ENCODE measurements at regions not wholly inside any gene's neighbourhood (a gene's known extent, or its start where the extent isn't known, plus 50 kb on each side); places are given as distances from the start of the nearest gene placed in this dataset.

DNA sequence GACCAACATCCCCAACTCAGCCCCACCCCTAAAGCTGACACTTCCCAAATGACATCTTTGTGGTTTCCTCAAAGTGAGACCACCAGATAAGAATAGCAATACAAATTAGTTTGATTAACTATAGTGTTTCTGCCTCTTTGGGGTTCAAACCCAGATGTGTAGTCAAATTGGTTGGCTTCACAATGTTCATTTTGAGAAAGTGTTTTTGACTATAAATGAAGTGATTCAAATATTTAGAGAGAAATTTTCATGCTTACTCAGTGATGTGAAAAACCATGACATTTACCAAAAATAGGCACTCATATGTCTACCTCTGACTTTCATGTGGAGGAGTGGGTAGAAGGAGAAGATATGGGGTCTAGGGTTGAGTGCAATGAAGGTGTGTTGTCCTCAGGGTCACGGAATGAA, 218.4 kb downstream of the BCAT1 start:
- Histone ChIP-seq H3K9me3 (ENCODE audit: control extremely low read depth in 1 of 3, control insufficient read depth in 2 of 3, insufficient read depth in 1 of 3, low read length in 2 of 3) (no peaks in the 10 kb centered on the region), H3K4me3 (ENCODE audit: control extremely low read depth in 1 of 5, extremely low read depth in 1 of 5, insufficient read depth in 1 of 5, low read depth in 2 of 5, low read length in 4 of 5) (peak overlapping the region in 1 of 5 experiments; percentile 9), H3K36me3 (replicated peaks in 1 of 2; ENCODE audit: control extremely low read depth in 1 of 2, control insufficient read depth in 1 of 2, extremely low read depth in 1 of 2, insufficient read depth in 2 of 2, low read length in 1 of 2) (no peaks in the 10 kb centered on the region), H3K4me2 (replicated peaks; ENCODE audit: low read depth, low read length, poor library complexity, severe bottlenecking) (peak overlapping the region; percentile 47), H3K27ac (ENCODE audit: low read length in 2 of 2) (no peak overlapping the region), H3K9ac (ENCODE audit: low read length) (no peak overlapping the region), H3K27me3 (replicated peaks in 1 of 4; ENCODE audit: control extremely low read depth in 1 of 4, control insufficient read depth in 3 of 4, insufficient read depth in 4 of 4, low read length in 3 of 4) (no peaks in the 10 kb centered on the region), H3K79me2 (ENCODE audit: control insufficient read depth, insufficient read depth, low read length) (no peaks in the 10 kb centered on the region), H4K20me1 (ENCODE audit: control insufficient read depth, insufficient read depth, low read length, poor library complexity, severe bottlenecking) (no peaks in the 10 kb centered on the region), H2AFZ (ENCODE audit: insufficient read depth, low read depth, low read length, poor library complexity, severe bottlenecking) (no peak overlapping the region), H3K4me1 (ENCODE audit: control insufficient read depth in 2 of 2, insufficient read depth in 2 of 2, low read length in 2 of 2) (peaks cover 22 to 23% of the 10 kb centered on the region in 2 donors)
- H3K4me1 Mint-ChIP-seq: peaks cover 66% of the 10 kb centered on the region
- ChIA-PET POLR2A (no interaction called here), CTCF (interaction anchor here (0.7 to 2.7 kb wide), 4 partner anchors 9 to 361 kb away, joined by 3 to 11 read pairs (median 4); no protein-coding TSS in a partner anchor)
- no CpG with 5 or more reads among the region's 1 CpG for WGBS (ENCODE audit: insufficient coverage)
- DNase-seq: peak; percentile 32
- peak overlapping the region; percentile 46 for H3K4me3 Mint-ChIP-seq
- no peaks in the 10 kb centered on the region for H3K9me3 Mint-ChIP-seq (ENCODE audit: insufficient read depth)
- ATAC-seq (ENCODE audit: low read depth): peak; percentile 67
- TF ChIP-seq, protein P1, sequence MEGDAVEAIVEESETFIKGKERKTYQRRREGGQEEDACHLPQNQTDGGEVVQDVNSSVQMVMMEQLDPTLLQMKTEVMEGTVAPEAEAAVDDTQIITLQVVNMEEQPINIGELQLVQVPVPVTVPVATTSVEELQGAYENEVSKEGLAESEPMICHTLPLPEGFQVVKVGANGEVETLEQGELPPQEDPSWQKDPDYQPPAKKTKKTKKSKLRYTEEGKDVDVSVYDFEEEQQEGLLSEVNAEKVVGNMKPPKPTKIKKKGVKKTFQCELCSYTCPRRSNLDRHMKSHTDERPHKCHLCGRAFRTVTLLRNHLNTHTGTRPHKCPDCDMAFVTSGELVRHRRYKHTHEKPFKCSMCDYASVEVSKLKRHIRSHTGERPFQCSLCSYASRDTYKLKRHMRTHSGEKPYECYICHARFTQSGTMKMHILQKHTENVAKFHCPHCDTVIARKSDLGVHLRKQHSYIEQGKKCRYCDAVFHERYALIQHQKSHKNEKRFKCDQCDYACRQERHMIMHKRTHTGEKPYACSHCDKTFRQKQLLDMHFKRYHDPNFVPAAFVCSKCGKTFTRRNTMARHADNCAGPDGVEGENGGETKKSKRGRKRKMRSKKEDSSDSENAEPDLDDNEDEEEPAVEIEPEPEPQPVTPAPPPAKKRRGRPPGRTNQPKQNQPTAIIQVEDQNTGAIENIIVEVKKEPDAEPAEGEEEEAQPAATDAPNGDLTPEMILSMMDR (IDR thresholded peaks at IDR 0.05): no peak
- no peak for TF ChIP-seq EZH2 (IDR thresholded peaks at IDR 0.05; ENCODE audit: borderline replicate concordance, insufficient read depth, low read depth, low read length, poor library complexity, severe bottlenecking)
- H3K27me3 Mint-ChIP-seq: no peaks in the 10 kb centered on the region
- intact Hi-C loops (cut with micrococcal nuclease): loop anchor here (5.0 kb wide), 2 partner anchors 82 to 133 kb away; no protein-coding TSS in a partner anchor
- H3K27ac Mint-ChIP-seq: peak overlapping the region; percentile 5

DNA sequence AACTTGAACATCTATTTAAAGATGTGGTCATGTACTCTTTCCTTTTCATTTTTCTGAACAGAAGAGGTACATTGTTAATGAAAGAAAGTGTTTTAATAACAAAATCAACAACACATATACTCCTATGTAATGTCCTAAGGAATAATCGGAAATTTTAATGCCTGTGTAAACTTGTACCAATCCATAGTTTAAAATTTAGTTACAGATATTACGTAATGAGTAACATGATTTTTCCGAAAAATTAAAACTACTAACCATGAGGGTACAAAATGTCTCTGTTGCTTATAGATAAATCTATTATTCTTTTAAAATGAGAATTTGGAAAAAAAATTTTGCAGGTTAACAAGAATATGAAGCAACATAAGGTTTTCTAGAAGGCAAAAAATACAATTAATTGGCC, 220.1 kb downstream of the BCAT1 start:
- H3K4me3 ChIP-seq (ENCODE audit: control extremely low read depth in 1 of 5, extremely low read depth in 1 of 5, insufficient read depth in 1 of 5, low read depth in 2 of 5, low read length in 4 of 5): no peak overlapping the region
- Mint-ChIP-seq H3K27ac (no peak overlapping the region), H3K4me1 (peaks cover 60% of the 10 kb centered on the region), H3K27me3 (no peaks in the 10 kb centered on the region), H3K9me3 (ENCODE audit: insufficient read depth) (no peaks in the 10 kb centered on the region), H3K4me3 (no peak overlapping the region)
- DNase-seq (no peak), ATAC-seq (ENCODE audit: low read depth) (no peak)
- no peak overlapping the region for H3K9ac ChIP-seq (ENCODE audit: low read length)
- no peaks in the 10 kb centered on the region for H3K27me3 ChIP-seq (replicated peaks in 1 of 4; ENCODE audit: control extremely low read depth in 1 of 4, control insufficient read depth in 3 of 4, insufficient read depth in 4 of 4, low read length in 3 of 4)
- H3K9me3 ChIP-seq (ENCODE audit: control extremely low read depth in 1 of 3, control insufficient read depth in 2 of 3, insufficient read depth in 1 of 3, low read length in 2 of 3): no peaks in the 10 kb centered on the region
- TF ChIP-seq EZH2 (IDR thresholded peaks at IDR 0.05; ENCODE audit: borderline replicate concordance, insufficient read depth, low read depth, low read length, poor library complexity, severe bottlenecking): no peak
- TF ChIP-seq, protein P1 (IDR thresholded peaks at IDR 0.05): no peak
- peaks cover 22 to 23% of the 10 kb centered on the region in 2 donors for H3K4me1 ChIP-seq (ENCODE audit: control insufficient read depth in 2 of 2, insufficient read depth in 2 of 2, low read length in 2 of 2)
- H2AFZ ChIP-seq (ENCODE audit: insufficient read depth, low read depth, low read length, poor library complexity, severe bottlenecking): no peak overlapping the region
- ChIA-PET CTCF (interaction anchor here (1.1 to 2.7 kb wide), 3 partner anchors 19 to 369 kb away, joined by 3 to 11 read pairs (median 7); no protein-coding TSS in a partner anchor), POLR2A (no interaction called here)
- intact Hi-C loops (cut with micrococcal nuclease): loop anchor here (2.0 to 5.0 kb wide), 2 partner anchors 368 to 622 kb away; no protein-coding TSS in a partner anchor
- no peaks in the 10 kb centered on the region for H4K20me1 ChIP-seq (ENCODE audit: control insufficient read depth, insufficient read depth, low read length, poor library complexity, severe bottlenecking)
- WGBS (ENCODE audit: insufficient coverage): no CpG with 5 or more reads among the region's 3 CpGs
- H3K4me2 ChIP-seq (replicated peaks; ENCODE audit: low read depth, low read length, poor library complexity, severe bottlenecking): no peak overlapping the region
- no peaks in the 10 kb centered on the region for H3K79me2 ChIP-seq (ENCODE audit: control insufficient read depth, insufficient read depth, low read length)
- no peak overlapping the region for H3K27ac ChIP-seq (ENCODE audit: low read length in 2 of 2)
- H3K36me3 ChIP-seq (replicated peaks in 1 of 2; ENCODE audit: control extremely low read depth in 1 of 2, control insufficient read depth in 1 of 2, extremely low read depth in 1 of 2, insufficient read depth in 2 of 2, low read length in 1 of 2): no peaks in the 10 kb centered on the region
